ENCODE measurements at regions not wholly inside any gene's neighbourhood (a gene's known extent, or its start where the extent isn't known, plus 50 kb on each side); places are given as distances from the start of the nearest gene placed in this dataset.
A peak's percentile ranks its signal among the peaks of the same experiment; 100 is the strongest.

DNA sequence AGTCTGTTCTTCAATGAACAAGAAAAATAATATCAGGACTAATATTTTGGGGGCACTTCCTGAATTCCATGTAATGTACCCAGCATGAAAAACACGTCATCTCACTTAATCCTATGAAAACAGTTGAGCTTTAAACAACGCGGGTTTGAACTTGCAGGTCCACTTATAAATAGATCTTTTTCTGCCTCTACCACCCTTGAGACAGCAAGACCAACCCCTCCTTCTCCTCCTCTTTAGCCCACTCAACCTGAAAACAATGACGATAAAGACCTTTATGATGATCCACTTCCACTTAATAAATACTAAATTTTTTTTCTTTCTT, 203.9 kb upstream of the KRR1 start:
- no peak overlapping the region for H3K4me3 ChIP-seq (ENCODE audit: low read length)
- no peak for DNase-seq (ENCODE audit: low read depth)
- TF ChIP-seq, protein P1, sequence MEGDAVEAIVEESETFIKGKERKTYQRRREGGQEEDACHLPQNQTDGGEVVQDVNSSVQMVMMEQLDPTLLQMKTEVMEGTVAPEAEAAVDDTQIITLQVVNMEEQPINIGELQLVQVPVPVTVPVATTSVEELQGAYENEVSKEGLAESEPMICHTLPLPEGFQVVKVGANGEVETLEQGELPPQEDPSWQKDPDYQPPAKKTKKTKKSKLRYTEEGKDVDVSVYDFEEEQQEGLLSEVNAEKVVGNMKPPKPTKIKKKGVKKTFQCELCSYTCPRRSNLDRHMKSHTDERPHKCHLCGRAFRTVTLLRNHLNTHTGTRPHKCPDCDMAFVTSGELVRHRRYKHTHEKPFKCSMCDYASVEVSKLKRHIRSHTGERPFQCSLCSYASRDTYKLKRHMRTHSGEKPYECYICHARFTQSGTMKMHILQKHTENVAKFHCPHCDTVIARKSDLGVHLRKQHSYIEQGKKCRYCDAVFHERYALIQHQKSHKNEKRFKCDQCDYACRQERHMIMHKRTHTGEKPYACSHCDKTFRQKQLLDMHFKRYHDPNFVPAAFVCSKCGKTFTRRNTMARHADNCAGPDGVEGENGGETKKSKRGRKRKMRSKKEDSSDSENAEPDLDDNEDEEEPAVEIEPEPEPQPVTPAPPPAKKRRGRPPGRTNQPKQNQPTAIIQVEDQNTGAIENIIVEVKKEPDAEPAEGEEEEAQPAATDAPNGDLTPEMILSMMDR (conservative IDR thresholded peaks at IDR 0.05; ENCODE audit: low read depth, low read length): no peak

DNA sequence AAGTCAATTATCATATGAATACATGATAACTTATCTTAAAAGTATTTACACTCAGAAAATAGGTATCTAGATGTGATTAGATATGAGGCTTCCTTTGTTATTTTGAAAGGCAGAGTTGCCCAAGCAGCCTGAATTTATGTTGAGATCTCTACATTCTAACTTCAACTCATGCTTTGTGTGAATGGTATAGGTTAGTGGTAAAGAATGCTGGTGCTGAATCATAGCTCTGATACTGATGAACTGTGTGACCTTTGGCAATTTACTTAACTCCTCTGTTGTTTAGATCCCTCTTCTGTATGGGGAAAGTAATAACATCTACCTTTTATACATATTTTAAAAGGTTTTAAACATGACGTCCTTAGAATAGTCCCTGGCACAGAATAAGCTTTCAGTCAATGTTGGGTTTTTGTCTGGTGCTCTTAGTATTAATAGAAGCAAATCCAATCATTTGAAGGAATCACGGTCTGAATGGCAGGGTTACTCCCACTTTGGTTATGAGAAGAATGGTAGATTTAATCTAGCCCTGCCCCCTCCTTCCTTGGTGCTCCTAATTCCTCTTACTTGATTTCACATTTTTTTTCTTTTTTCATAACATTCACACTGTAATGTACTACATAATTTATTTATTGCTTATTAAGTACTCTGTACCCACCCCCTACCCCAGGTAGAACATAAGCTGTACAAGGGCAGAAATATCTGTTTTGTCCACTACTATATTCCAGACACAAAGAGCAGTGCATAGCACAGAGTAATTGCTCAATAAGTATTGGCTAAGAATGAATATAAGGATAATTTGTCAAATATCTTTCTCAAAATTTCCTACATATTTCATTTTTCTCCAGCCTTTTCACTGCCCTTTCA, 203.3 kb upstream of the KRR1 start:
- peak; percentile 63 for DNase-seq (ENCODE audit: low read depth)
- no peak overlapping the region for H3K4me3 ChIP-seq (ENCODE audit: low read length)
- TF ChIP-seq, protein P1 (conservative IDR thresholded peaks at IDR 0.05; ENCODE audit: low read depth, low read length): no peak

DNA sequence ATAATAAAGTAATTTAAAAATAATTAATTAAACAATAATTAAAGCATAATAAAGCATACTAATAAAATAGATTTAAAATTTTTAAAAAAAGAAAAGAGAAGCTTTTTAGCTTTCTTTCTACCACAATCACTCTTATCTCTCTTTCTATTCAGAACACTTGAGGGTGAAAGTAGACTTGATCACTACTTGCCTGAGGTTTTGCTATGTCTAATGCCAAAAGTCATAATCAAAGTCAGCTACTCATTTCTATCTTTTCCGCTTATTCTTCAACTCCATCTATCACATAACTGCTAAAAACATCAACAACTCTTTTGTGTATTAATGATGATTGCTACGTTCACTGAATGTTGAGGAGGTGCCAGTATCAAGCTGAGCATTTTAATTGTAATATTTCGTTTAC, 202.0 kb upstream of the KRR1 start:
- no peak overlapping the region for H3K4me3 ChIP-seq (ENCODE audit: low read length)
- TF ChIP-seq, protein P1 (conservative IDR thresholded peaks at IDR 0.05; ENCODE audit: low read depth, low read length): no peak

DNA sequence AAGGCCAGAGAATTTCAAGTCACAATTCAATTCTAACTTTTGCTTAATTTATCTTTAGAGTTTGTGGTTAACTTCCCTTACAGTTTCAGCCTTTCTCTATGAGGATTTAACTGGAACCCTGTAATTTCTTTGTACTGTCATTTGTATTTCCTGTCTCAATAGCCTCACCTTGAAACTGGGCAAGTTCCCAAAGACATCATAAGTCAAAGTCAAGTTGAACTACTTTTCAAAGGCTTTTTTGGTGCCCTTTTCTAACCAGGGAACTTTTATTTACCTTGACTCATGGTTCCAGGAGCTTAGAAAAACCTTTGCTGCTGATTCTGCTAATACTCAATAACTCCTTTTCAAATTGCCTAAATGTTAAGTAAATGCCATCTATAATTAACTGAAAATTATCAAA, 200.8 kb upstream of the KRR1 start:
- H3K4me3 ChIP-seq (ENCODE audit: low read length): no peak overlapping the region
- no peak for DNase-seq (ENCODE audit: low read depth)
- TF ChIP-seq, protein P1 (conservative IDR thresholded peaks at IDR 0.05; ENCODE audit: low read depth, low read length): no peak

More for the DNA sequence above, 202.0 kb upstream of the KRR1 start:
- DNase-seq (ENCODE audit: low read depth): no peak

DNA sequence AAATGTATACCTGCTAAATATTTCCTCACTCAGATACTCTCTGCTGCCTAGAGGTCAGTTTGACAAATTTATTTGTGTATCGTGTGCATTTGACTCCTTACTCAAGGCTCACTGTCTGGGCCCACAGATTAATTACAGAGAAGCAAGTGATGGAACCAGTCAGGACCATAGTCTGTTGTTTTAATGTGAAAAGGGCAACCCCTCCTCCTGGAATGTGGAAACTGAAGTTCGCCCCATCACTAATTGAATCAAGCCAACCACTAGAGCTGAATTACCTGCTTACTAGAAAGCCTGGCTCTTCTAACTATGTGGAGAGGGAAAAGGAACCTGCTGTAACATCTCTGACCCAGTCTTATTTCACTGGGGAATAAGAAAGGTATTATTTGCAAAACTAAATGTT, 199.9 kb upstream of the KRR1 start:
- no peak for DNase-seq (ENCODE audit: low read depth)
- TF ChIP-seq, protein P1 (conservative IDR thresholded peaks at IDR 0.05; ENCODE audit: low read depth, low read length): no peak
- no peak overlapping the region for H3K4me3 ChIP-seq (ENCODE audit: low read length)

DNA sequence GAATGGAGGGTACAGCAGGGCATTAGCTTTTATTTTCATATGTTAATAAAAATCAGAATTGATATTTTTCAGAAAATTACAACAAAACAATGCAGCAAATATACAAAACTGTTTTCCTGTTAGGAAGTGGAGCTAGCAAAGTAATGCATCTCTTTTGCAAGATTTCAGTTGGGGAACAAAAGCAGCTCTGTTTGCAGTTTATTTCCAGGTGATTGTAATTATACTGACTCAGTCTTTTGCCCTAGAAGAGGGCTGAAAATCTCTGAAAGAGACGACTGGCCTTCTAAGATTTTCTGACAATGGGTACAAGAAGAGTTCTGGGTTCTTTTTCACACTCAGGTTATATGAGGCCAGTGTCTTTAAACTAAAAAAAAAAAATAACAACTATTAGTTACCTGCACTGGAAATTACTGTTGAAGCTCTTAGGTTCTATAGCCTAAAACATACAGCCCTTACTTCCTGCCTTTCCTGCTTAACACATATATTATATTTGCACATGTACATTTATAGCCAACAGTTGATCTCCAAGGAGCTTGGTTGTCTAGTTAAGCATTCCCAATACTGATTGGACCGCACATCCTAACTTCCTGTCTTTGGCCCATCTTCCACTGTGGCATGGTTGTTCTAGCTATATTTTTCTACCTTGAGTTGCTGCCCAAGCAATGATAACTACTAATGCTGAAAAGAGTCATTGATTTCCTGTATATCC, 199.1 kb upstream of the KRR1 start:
- TF ChIP-seq, protein P1 (conservative IDR thresholded peaks at IDR 0.05; ENCODE audit: low read depth, low read length): no peak
- DNase-seq (ENCODE audit: low read depth): no peak
- H3K4me3 ChIP-seq (ENCODE audit: low read length): no peak overlapping the region

DNA sequence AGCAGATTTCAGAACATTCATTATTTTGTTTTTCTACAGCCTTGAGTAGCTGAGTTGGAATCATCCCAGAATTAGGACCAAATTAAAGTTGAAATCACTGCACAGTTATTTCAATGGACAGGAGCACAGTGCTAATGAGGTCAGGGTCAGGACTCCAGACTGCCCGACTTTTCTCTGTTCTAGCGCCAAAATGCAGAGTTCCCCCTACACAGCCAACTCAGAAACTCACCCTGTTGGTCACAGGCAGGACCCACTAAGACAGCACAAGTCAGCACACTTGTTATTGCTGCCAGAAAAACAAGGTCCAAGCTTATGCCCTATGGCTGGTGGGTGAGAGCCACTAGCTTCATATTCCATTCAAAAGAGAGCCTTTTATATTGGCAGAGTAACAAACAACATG, 198.1 kb upstream of the KRR1 start:
- TF ChIP-seq, protein P1 (conservative IDR thresholded peaks at IDR 0.05; ENCODE audit: low read depth, low read length): no peak
- no peak for DNase-seq (ENCODE audit: low read depth)
- no peak overlapping the region for H3K4me3 ChIP-seq (ENCODE audit: low read length)
